ENCODE measurements at regions not wholly inside any gene's neighbourhood (a gene's known extent, or its start where the extent isn't known, plus 50 kb on each side); places are given as distances from the start of the nearest gene placed in this dataset.

GRCh38 chr14:98714626-98715425 lies 557.2 kb downstream of the BCL11B start:
- Histone ChIP-seq H3K27me3 (ENCODE audit: control insufficient read depth in 3 of 3, insufficient read depth in 3 of 3, low read length in 3 of 3) (no peaks in the 10 kb centered on the region), H3K9me3 (ENCODE audit: control insufficient read depth in 2 of 2, insufficient read depth in 1 of 2, low read depth in 1 of 2, low read length in 1 of 2) (no peaks in the 10 kb centered on the region), H3K4me3 (ENCODE audit: low read depth in 1 of 3, low read length in 3 of 3) (no peak overlapping the region), H3K36me3 (ENCODE audit: control insufficient read depth in 3 of 3, insufficient read depth in 2 of 3, low read depth in 1 of 3, low read length in 3 of 3) (no peaks in the 10 kb centered on the region), H3K4me1 (ENCODE audit: control insufficient read depth in 3 of 3, insufficient read depth in 2 of 3, low read depth in 1 of 3, low read length in 2 of 3) (no peaks in the 10 kb centered on the region), H3K27ac (ENCODE audit: low read depth in 1 of 3, low read length in 2 of 3) (no peak overlapping the region)
- DNase-seq, result no peak
- 57 to 65% (median 59%) methylated on average over 8 of the region's 8 CpGs for WGBS, 3 donors
- FAIRE-seq, result no peak

- no peaks in the 10 kb centered on the region for H3K27me3 ChIP-seq (ENCODE audit: control insufficient read depth in 3 of 3, insufficient read depth in 3 of 3, low read length in 3 of 3)
- H3K9me3 ChIP-seq (ENCODE audit: control insufficient read depth in 2 of 2, insufficient read depth in 1 of 2, low read depth in 1 of 2, low read length in 1 of 2), result no peaks in the 10 kb centered on the region
- H3K27ac ChIP-seq (ENCODE audit: low read depth in 1 of 3, low read length in 2 of 3), result no peak overlapping the region
- 83 to 89% (median 86%) methylated on average over 7 of the region's 7 CpGs for WGBS, 3 donors
- FAIRE-seq (no peak), DNase-seq (no peak)
- H3K36me3 ChIP-seq (ENCODE audit: control insufficient read depth in 3 of 3, insufficient read depth in 2 of 3, low read depth in 1 of 3, low read length in 3 of 3), result no peaks in the 10 kb centered on the region
- H3K4me3 ChIP-seq (ENCODE audit: low read depth in 1 of 3, low read length in 3 of 3), result no peak overlapping the region
- no peaks in the 10 kb centered on the region for H3K4me1 ChIP-seq (ENCODE audit: control insufficient read depth in 3 of 3, insufficient read depth in 2 of 3, low read depth in 1 of 3, low read length in 2 of 3)
Observed at GRCh38 chr14:98716133-98716532, 555.9 kb downstream of the BCL11B start.

- WGBS, 3 donors, result 88 to 92% (median 88%) methylated on average over 1 of the region's 1 CpG
- no peak for FAIRE-seq
- no peak overlapping the region for H3K4me3 ChIP-seq (ENCODE audit: low read depth in 1 of 3, low read length in 3 of 3)
- H3K9me3 ChIP-seq (ENCODE audit: control insufficient read depth in 2 of 2, insufficient read depth in 1 of 2, low read depth in 1 of 2, low read length in 1 of 2), result no peaks in the 10 kb centered on the region
- H3K36me3 ChIP-seq (ENCODE audit: control insufficient read depth in 3 of 3, insufficient read depth in 2 of 3, low read depth in 1 of 3, low read length in 3 of 3), result no peaks in the 10 kb centered on the region
- no peaks in the 10 kb centered on the region for H3K4me1 ChIP-seq (ENCODE audit: control insufficient read depth in 3 of 3, insufficient read depth in 2 of 3, low read depth in 1 of 3, low read length in 2 of 3)
- H3K27ac ChIP-seq (ENCODE audit: low read depth in 1 of 3, low read length in 2 of 3), result no peak overlapping the region
- H3K27me3 ChIP-seq (ENCODE audit: control insufficient read depth in 3 of 3, insufficient read depth in 3 of 3, low read length in 3 of 3), result no peaks in the 10 kb centered on the region
- DNase-seq, result no peak
Observed at GRCh38 chr14:98721061-98721460, 550.9 kb downstream of the BCL11B start.

GRCh38 chr14:98724734-98725133 lies 547.3 kb downstream of the BCL11B start:
- Histone ChIP-seq H3K4me3 (ENCODE audit: low read depth in 1 of 3, low read length in 3 of 3) (no peak overlapping the region), H3K36me3 (ENCODE audit: control insufficient read depth in 3 of 3, insufficient read depth in 2 of 3, low read depth in 1 of 3, low read length in 3 of 3) (no peaks in the 10 kb centered on the region), H3K9me3 (ENCODE audit: control insufficient read depth in 2 of 2, insufficient read depth in 1 of 2, low read depth in 1 of 2, low read length in 1 of 2) (peaks cover 0 to 3% of the 10 kb centered on the region in 2 donors), H3K4me1 (ENCODE audit: control insufficient read depth in 3 of 3, insufficient read depth in 2 of 3, low read depth in 1 of 3, low read length in 2 of 3) (no peaks in the 10 kb centered on the region), H3K27me3 (ENCODE audit: control insufficient read depth in 3 of 3, insufficient read depth in 3 of 3, low read length in 3 of 3) (no peaks in the 10 kb centered on the region), H3K27ac (ENCODE audit: low read depth in 1 of 3, low read length in 2 of 3) (no peak overlapping the region)
- WGBS, 3 donors, result 46 to 62% (median 59%) methylated on average over 9 of the region's 9 CpGs
- no peak for DNase-seq
- no peak for FAIRE-seq

- no peaks in the 10 kb centered on the region for H3K4me1 ChIP-seq (ENCODE audit: control insufficient read depth in 3 of 3, insufficient read depth in 2 of 3, low read depth in 1 of 3, low read length in 2 of 3)
- no peaks in the 10 kb centered on the region for H3K27me3 ChIP-seq (ENCODE audit: control insufficient read depth in 3 of 3, insufficient read depth in 3 of 3, low read length in 3 of 3)
- DNase-seq (no peak), FAIRE-seq (no peak)
- H3K36me3 ChIP-seq (ENCODE audit: control insufficient read depth in 3 of 3, insufficient read depth in 2 of 3, low read depth in 1 of 3, low read length in 3 of 3), result no peaks in the 10 kb centered on the region
- H3K4me3 ChIP-seq (ENCODE audit: low read depth in 1 of 3, low read length in 3 of 3), result no peak overlapping the region
- H3K9me3 ChIP-seq (ENCODE audit: control insufficient read depth in 2 of 2, insufficient read depth in 1 of 2, low read depth in 1 of 2, low read length in 1 of 2), result peaks cover 0 to 3% of the 10 kb centered on the region in 2 donors
- 60 to 63% (median 61%) methylated on average over 7 of the region's 7 CpGs for WGBS, 3 donors
- no peak overlapping the region for H3K27ac ChIP-seq (ENCODE audit: low read depth in 1 of 3, low read length in 2 of 3)
Observed at GRCh38 chr14:98725191-98725590, 546.8 kb downstream of the BCL11B start.

- Histone ChIP-seq H3K27me3 (ENCODE audit: control insufficient read depth in 3 of 3, insufficient read depth in 3 of 3, low read length in 3 of 3) (no peaks in the 10 kb centered on the region), H3K27ac (ENCODE audit: low read depth in 1 of 3, low read length in 2 of 3) (no peak overlapping the region), H3K4me3 (ENCODE audit: low read depth in 1 of 3, low read length in 3 of 3) (no peak overlapping the region), H3K9me3 (ENCODE audit: control insufficient read depth in 2 of 2, insufficient read depth in 1 of 2, low read depth in 1 of 2, low read length in 1 of 2) (peaks cover 0 to 3% of the 10 kb centered on the region in 2 donors), H3K36me3 (ENCODE audit: control insufficient read depth in 3 of 3, insufficient read depth in 2 of 3, low read depth in 1 of 3, low read length in 3 of 3) (no peaks in the 10 kb centered on the region), H3K4me1 (ENCODE audit: control insufficient read depth in 3 of 3, insufficient read depth in 2 of 3, low read depth in 1 of 3, low read length in 2 of 3) (no peaks in the 10 kb centered on the region)
- WGBS, 3 donors, result 81 to 85% (median 82%) methylated on average over 9 of the region's 9 CpGs
- DNase-seq (no peak), FAIRE-seq (no peak)
Observed at GRCh38 chr14:98725676-98726075, 546.3 kb downstream of the BCL11B start.

GRCh38 chr14:98726585-98727405 lies 545.2 kb downstream of the BCL11B start:
- FAIRE-seq (no peak), DNase-seq (no peak)
- peaks cover 0 to 3% of the 10 kb centered on the region in 2 donors for H3K9me3 ChIP-seq (ENCODE audit: control insufficient read depth in 2 of 2, insufficient read depth in 1 of 2, low read depth in 1 of 2, low read length in 1 of 2)
- no peak overlapping the region for H3K27ac ChIP-seq (ENCODE audit: low read depth in 1 of 3, low read length in 2 of 3)
- no peak overlapping the region for H3K4me3 ChIP-seq (ENCODE audit: low read depth in 1 of 3, low read length in 3 of 3)
- H3K4me1 ChIP-seq (ENCODE audit: control insufficient read depth in 3 of 3, insufficient read depth in 2 of 3, low read depth in 1 of 3, low read length in 2 of 3), result no peaks in the 10 kb centered on the region
- no peaks in the 10 kb centered on the region for H3K27me3 ChIP-seq (ENCODE audit: control insufficient read depth in 3 of 3, insufficient read depth in 3 of 3, low read length in 3 of 3)
- no peaks in the 10 kb centered on the region for H3K36me3 ChIP-seq (ENCODE audit: control insufficient read depth in 3 of 3, insufficient read depth in 2 of 3, low read depth in 1 of 3, low read length in 3 of 3)
- WGBS, 3 donors, result 81 to 87% (median 85%) methylated on average over 11 of the region's 11 CpGs

GRCh38 chr14:98728024-98728423 lies 544.0 kb downstream of the BCL11B start:
- 90 to 94% (median 93%) methylated on average over 4 of the region's 4 CpGs for WGBS, 3 donors
- no peak for FAIRE-seq

More at GRCh38 chr14:98728024-98728423, 544.0 kb downstream of the BCL11B start:
- H3K4me3 ChIP-seq (ENCODE audit: low read depth in 1 of 3, low read length in 3 of 3), result no peak overlapping the region
- H3K27me3 ChIP-seq (ENCODE audit: control insufficient read depth in 3 of 3, insufficient read depth in 3 of 3, low read length in 3 of 3), result no peaks in the 10 kb centered on the region
- H3K27ac ChIP-seq (ENCODE audit: low read depth in 1 of 3, low read length in 2 of 3), result no peak overlapping the region
- no peaks in the 10 kb centered on the region for H3K4me1 ChIP-seq (ENCODE audit: control insufficient read depth in 3 of 3, insufficient read depth in 2 of 3, low read depth in 1 of 3, low read length in 2 of 3)
- peaks cover 0 to 3% of the 10 kb centered on the region in 2 donors for H3K9me3 ChIP-seq (ENCODE audit: control insufficient read depth in 2 of 2, insufficient read depth in 1 of 2, low read depth in 1 of 2, low read length in 1 of 2)
- no peak for DNase-seq
- H3K36me3 ChIP-seq (ENCODE audit: control insufficient read depth in 3 of 3, insufficient read depth in 2 of 3, low read depth in 1 of 3, low read length in 3 of 3), result no peaks in the 10 kb centered on the region
